Tibial artery (tissue), 4 donors: ENCODE measurements at regions not wholly inside any gene's neighbourhood (a gene's known extent, or its start where the extent isn't known, plus 50 kb on each side); places are given as distances from the start of the nearest gene placed in this dataset.

Experiments used
- DNase-seq, 2 donors: peaks; one replicate each; pipeline ENCODE4 v3.0.0-alpha.2; 2019
- H3K27ac ChIP-seq, 2 donors: fragments of 200-600 bp; sonication (generic) in 1 of 2; 1 replicate in 1 of 2; 2 replicates in 1 of 2; pipeline ENCODE4 v1.5.1; 2018 to 2019; ENCODE audit warnings: mild to moderate bottlenecking in 1 of 2
- H3K27me3 ChIP-seq, 2 donors: fragments of 200-600 bp; sonication (generic) in 1 of 2; one replicate each; pipeline versions ENCODE4 v1.5.1 to v1.6.0; 2016 to 2019
- H3K36me3 ChIP-seq, 3 donors: fragments of 200-600 bp; sonication (generic) in 2 of 3; one replicate each; pipeline ENCODE4 v1.5.1; 2016 to 2019; ENCODE audit warnings: mild to moderate bottlenecking in 2 of 3
- H3K4me1 ChIP-seq, 4 donors: fragments of 200-600 bp; sonication (generic) in 2 of 4; 1 replicate in 3 of 4; 2 replicates in 1 of 4; pipeline ENCODE4 v1.5.1; 2016 to 2019
- H3K4me3 ChIP-seq, 2 donors: fragments of 200-600 bp; sonication (generic) in 1 of 2; 1 replicate in 1 of 2; 2 replicates in 1 of 2; pipeline ENCODE4 v1.5.1; 2018 to 2019; ENCODE audit warnings: mild to moderate bottlenecking in 2 of 2
- H3K9me3 ChIP-seq, 3 donors: fragments of 200-600 bp; sonication (generic) in 1 of 3; one replicate each; pipeline ENCODE4 v1.5.1; 2016 to 2019
- CTCF ChIP-seq, 2 experiments: fragments of 200-600 bp in 1 of 2; fragments of 450-650 bp in 1 of 2; IDR thresholded peaks; one replicate each; pipeline ENCODE4 v1.5.1; 2017 to 2019; ENCODE audit warnings: antibody characterized with exemption in 2 of 2, mild to moderate bottlenecking in 1 of 2, moderate library complexity in 1 of 2
- intact Hi-C: fragments of 100-400 bp; cut with DNase I; formaldehyde crosslinking; loops from one replicate; pipeline ENCODE4 v1.15.0; 2023; ENCODE audit warnings: low total_unique reads

- no peak overlapping the region for H3K4me3 ChIP-seq
- intact Hi-C loops = no loop called here
- TF ChIP-seq CTCF (IDR thresholded peaks at IDR 0.05) = no peak
- peak in 1 of 2 donors; percentile 38 for DNase-seq
- H3K36me3 ChIP-seq = no peaks in the 10 kb centered on the region
- H3K4me1 ChIP-seq = peaks cover 0 to 98% (median 84%) of the 10 kb centered on the region in 4 donors
- peak overlapping the region; percentile 53 to 60 for H3K27ac ChIP-seq
- H3K9me3 ChIP-seq = no peaks in the 10 kb centered on the region
- H3K27me3 ChIP-seq = no peaks in the 10 kb centered on the region
Measured at GRCh38 chr20:1813674-1814635, 81.3 kb upstream of the SIRPA start.

GRCh38 chr20:1813101-1813529 is 82.1 kb upstream of the SIRPA start:
- H3K27ac ChIP-seq = peak overlapping the region; percentile 53 to 60
- intact Hi-C loops = no loop called here

GRCh38 chr20:1811621-1812498 is 83.3 kb upstream of the SIRPA start:
- DNase-seq = no peak
- Histone ChIP-seq H3K36me3 (no peaks in the 10 kb centered on the region), H3K27ac (peak overlapping the region; percentile 53 to 60), H3K4me1 (peaks cover 0 to 81% (median 74%) of the 10 kb centered on the region in 4 donors), H3K9me3 (no peaks in the 10 kb centered on the region), H3K27me3 (no peaks in the 10 kb centered on the region), H3K4me3 (no peak overlapping the region)
- TF ChIP-seq CTCF (IDR thresholded peaks at IDR 0.05) = no peak
- intact Hi-C loops = no loop called here

More at GRCh38 chr20:1813101-1813529, 82.1 kb upstream of the SIRPA start:
- no peaks in the 10 kb centered on the region for H3K9me3 ChIP-seq
- TF ChIP-seq CTCF (IDR thresholded peaks at IDR 0.05) = no peak
- no peaks in the 10 kb centered on the region for H3K36me3 ChIP-seq
- peak; percentile 90 to 94 for DNase-seq
- H3K27me3 ChIP-seq = no peaks in the 10 kb centered on the region
- H3K4me3 ChIP-seq = no peak overlapping the region
- H3K4me1 ChIP-seq = peaks cover 0 to 93% (median 84%) of the 10 kb centered on the region in 4 donors

GRCh38 chr20:1810926-1811620 is 84.1 kb upstream of the SIRPA start:
- peak in 1 of 2 donors; percentile 56 for DNase-seq
- Histone ChIP-seq H3K9me3 (no peaks in the 10 kb centered on the region), H3K4me1 (peaks cover 0 to 73% (median 67%) of the 10 kb centered on the region in 4 donors), H3K27ac (peak overlapping the region; percentile 53 to 60), H3K4me3 (no peak overlapping the region), H3K27me3 (no peaks in the 10 kb centered on the region), H3K36me3 (no peaks in the 10 kb centered on the region)
- TF ChIP-seq CTCF (IDR thresholded peaks at IDR 0.05) = no peak
- intact Hi-C loops = no loop called here

GRCh38 chr20:1810572-1810925 is 84.7 kb upstream of the SIRPA start:
- TF ChIP-seq CTCF (IDR thresholded peaks at IDR 0.05) = no peak

More at GRCh38 chr20:1810572-1810925, 84.7 kb upstream of the SIRPA start:
- no peaks in the 10 kb centered on the region for H3K9me3 ChIP-seq
- peak overlapping the region; percentile 53 to 60 for H3K27ac ChIP-seq
- no peak overlapping the region for H3K4me3 ChIP-seq
- peaks cover 0 to 68% (median 61%) of the 10 kb centered on the region in 4 donors for H3K4me1 ChIP-seq
- no peaks in the 10 kb centered on the region for H3K36me3 ChIP-seq
- H3K27me3 ChIP-seq = no peaks in the 10 kb centered on the region
- intact Hi-C loops = no loop called here
- DNase-seq = no peak
